ENCODE measurements at regions not wholly inside any gene's neighbourhood (a gene's known extent, or its start where the extent isn't known, plus 50 kb on each side); places are given as distances from the start of the nearest gene placed in this dataset.
"Not testable (repeated sequence)": the region's sequence is repeated elsewhere in the genome, so short reads cannot be mapped to it uniquely, and the experiment has no call there.

DNA sequence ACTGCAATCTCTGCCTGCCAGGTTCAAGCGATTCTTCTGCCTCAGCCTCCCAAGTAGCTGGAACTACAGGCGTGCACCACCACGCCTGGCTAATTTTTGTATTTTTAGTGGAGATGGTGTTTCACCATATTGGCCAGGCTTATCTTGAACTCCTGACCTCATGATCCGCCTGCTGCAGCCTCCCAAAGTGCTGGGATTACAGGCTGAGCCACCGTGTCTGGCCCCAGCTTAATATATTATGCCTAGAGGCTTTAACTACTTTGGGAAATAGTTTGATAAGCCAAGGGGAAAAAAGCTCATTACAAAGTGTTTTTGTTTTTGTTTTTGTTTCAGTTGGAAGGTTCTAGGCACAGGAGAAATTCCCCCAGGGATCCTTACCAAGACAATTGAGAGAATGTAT lies 184.2 kb upstream of the FAM241A start:
- DNase-seq (ENCODE audit: low spot score), result not testable (repeated sequence)

- no peak for DNase-seq (ENCODE audit: low spot score)
These were observed 183.4 kb upstream of the FAM241A start for GRCh38 chr4:111961809-111962208.

DNA sequence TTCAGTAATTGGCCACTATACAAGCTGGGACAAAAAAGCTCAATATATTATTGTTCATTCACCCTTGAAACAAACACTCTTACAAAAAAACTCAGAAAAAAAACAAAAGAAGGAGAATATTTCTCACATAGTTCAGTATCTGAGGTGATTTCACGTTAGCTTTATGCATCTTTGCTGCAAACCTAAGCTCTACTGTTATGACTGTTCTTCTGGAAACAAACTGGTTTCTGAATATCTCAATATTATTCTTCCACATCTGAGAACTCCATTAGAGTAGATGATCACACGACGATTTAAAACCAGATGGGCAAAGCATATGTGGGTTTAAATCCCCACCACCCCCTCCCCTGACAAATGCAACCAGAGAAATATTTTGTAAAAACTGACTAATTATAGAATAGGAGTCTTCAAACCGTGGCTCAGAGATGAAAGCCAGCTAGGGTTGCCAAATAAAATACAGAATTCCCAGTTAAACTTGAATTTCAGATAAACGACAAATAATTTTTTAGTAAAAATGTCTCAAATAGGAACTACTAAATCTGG lies 182.0 kb upstream of the FAM241A start:
- no peak for DNase-seq (ENCODE audit: low spot score)

GRCh38 chr4:111977419-111977965 lies 167.8 kb upstream of the FAM241A start:
- DNase-seq (ENCODE audit: low spot score), result no peak

GRCh38 chr4:111979921-111980320 lies 165.3 kb upstream of the FAM241A start:
- DNase-seq (ENCODE audit: low spot score), result no peak

GRCh38 chr4:111982089-111982488 lies 163.2 kb upstream of the FAM241A start:
- DNase-seq (ENCODE audit: low spot score), result no peak

DNA sequence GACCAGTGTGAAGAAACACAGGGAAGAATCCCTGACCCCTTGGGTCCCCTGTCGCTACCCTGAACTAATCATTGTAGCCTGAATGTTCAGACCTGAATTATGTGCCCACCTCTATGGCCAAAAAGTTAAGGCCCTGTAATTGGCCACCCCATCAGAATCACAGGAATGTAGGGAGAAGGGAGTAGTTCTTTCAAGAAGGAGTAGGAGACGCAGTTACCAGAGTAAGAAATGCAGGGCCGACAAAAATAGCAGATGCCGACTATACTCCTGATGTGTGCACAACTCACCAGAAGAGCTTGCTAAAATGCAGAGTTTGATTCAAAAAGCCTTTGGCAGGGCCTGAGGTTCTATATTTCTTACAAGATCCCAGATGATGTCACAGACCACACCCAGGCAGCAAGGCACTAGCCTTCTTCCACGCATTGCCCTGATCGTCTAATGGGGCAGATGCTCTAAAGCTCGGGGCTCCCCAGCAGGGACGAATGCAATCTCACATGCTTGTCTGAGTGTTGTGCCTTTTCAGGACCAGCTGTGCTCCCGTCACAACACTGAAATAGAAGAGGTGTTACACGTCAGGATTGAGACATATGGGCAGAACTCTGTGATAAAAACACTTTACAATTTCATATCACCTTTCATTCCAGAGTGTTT lies 161.0 kb upstream of the FAM241A start:
- DNase-seq (ENCODE audit: low spot score), result no peak

DNA sequence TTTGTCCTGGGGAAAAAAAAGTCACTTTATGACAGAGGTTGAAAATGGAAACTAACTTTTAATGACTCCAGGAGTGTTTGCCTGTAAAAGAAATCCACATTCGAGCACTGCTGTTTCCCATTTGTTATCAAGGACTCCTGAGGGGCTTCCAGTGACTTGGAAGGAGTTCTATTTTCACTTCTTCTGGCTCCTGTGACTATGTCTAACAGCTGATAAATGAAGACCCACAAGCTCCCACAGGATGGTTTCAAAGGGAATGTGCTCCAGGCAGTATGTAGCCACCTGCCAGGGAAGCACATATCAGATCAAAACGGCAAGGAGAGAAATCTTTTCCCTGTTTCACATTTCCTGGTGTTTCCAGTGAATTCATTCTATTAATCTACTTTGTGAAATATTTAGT lies 159.8 kb upstream of the FAM241A start:
- no peak for DNase-seq (ENCODE audit: low spot score)

GRCh38 chr4:111986095-111986494 lies 159.2 kb upstream of the FAM241A start:
- DNase-seq (ENCODE audit: low spot score), result no peak

DNA sequence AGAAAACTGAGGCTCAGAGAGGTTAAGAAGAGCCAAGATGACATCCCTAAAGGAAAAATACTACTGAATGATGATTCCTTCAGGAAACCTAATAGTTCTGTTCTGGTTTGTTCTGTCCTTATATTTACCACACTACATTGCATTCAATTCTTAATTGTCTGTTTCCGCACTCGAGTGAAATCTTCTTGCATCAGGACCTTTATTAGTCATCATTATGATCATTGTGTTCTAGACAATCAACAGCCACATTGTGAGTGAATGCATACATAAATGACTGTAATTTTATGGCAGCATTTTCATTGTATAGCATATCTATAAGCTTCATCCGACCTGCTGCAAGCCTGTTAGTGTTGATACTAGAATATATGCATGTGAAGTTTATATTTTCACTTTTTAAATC lies 156.7 kb upstream of the FAM241A start:
- DNase-seq (ENCODE audit: low spot score), result no peak

DNA sequence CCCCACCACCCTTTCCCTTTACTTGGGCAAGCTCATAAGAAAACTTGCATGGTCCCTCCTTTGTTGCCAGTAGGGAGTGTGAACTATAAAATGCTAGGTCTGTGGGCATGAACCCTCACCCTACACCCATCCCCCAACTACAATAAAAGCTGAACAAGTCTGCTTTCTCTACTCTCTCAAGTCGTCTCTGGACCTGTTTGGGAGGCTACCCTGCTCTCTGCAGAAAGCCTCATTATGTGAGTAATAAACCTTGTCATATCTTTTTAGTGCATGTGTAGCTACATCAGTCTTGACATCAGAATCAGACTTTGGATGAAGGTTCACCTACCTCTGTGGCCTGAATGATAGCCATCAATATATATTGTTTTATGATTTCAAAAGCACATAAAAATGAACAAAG lies 155.4 kb upstream of the FAM241A start:
- DNase-seq (ENCODE audit: low spot score), result no peak

- DNase-seq (ENCODE audit: low spot score), result no peak
These were observed 154.1 kb upstream of the FAM241A start for GRCh38 chr4:111991163-111991562.

DNA sequence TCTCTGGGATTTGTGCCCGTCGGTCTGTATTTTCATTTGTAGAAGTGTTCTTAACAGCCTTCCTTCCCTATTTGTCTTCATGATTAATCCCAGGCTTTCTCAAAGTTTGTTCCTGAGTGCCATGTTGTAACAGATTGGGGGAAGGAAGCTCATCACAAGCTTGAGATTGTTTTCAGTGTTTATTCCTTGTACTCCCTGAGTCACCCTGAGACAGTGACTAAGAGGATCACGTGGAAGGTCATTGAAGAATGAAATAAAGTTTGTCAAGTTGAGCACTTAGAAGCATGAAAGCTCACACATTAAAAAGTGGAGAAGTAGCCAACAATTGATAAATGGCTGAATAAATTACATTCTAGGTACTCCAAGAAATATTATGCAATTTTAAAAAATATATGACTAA lies 153.5 kb upstream of the FAM241A start:
- DNase-seq (ENCODE audit: low spot score), result no peak

GRCh38 chr4:111992351-111993168 lies 152.7 kb upstream of the FAM241A start:
- no peak for DNase-seq (ENCODE audit: low spot score)

- DNase-seq (ENCODE audit: low spot score), result no peak
These were observed 150.9 kb upstream of the FAM241A start for GRCh38 chr4:111994392-111994791.

DNA sequence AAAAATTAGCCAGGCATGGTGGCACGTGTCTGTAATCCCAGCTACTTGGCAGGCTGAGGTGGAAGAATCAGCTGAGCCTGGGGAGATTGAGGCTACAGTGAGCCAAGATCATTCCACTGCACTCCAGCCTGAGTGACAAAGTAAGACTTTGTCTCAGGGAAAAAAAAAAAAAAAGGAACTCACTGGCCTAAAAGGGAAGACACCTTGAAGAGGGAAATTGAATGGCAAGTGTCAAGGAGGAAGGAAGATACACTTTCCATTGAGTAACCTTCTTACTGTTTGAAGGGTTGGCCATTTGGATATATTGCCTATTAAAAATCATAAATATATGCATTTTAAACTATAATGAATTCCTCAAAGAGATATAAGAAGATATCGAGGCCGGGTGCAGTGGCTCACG lies 147.5 kb upstream of the FAM241A start:
- no peak for DNase-seq (ENCODE audit: low spot score)

GRCh38 chr4:111999801-112000200 lies 145.5 kb upstream of the FAM241A start:
- DNase-seq (ENCODE audit: low spot score), result no peak

DNA sequence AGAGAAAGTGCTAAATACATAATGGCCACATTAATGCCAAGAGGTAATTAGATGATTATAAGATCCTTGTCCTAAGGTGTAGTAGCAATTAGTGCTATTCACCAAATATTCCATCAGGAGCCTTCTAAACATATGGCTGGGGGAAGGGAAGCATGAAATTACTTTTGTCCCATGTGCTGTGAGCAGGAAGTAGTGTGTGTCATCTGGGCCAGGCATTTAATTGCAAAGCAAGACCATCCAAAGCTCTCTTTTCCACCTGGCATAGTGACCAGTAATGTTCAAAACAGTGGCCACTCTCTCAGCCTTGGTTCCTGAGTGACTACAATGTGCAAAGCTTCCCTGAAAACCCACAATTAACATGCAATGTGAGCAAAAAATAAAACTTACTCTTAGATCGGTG lies 144.2 kb upstream of the FAM241A start:
- no peak for DNase-seq (ENCODE audit: low spot score)

DNA sequence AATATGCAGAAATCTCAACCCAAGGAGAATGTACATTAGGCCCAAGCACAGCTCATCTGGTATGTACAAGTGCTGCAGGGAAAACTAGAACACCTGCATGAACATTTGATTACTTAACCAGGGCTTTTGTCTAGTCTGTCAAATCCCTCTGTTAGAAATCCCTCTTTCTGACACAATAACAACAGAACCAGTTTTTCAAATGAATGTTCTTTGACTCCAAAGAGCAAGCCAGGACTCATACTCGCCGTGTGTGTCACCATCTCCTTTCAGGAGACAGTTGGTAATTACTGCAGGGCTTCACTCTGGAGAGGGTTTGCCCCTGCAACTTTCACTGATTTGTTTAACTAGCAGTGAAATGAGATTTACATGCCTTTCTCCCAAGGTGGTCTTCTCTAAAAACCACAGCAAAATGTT lies 143.0 kb upstream of the FAM241A start:
- no peak for DNase-seq (ENCODE audit: low spot score)

DNA sequence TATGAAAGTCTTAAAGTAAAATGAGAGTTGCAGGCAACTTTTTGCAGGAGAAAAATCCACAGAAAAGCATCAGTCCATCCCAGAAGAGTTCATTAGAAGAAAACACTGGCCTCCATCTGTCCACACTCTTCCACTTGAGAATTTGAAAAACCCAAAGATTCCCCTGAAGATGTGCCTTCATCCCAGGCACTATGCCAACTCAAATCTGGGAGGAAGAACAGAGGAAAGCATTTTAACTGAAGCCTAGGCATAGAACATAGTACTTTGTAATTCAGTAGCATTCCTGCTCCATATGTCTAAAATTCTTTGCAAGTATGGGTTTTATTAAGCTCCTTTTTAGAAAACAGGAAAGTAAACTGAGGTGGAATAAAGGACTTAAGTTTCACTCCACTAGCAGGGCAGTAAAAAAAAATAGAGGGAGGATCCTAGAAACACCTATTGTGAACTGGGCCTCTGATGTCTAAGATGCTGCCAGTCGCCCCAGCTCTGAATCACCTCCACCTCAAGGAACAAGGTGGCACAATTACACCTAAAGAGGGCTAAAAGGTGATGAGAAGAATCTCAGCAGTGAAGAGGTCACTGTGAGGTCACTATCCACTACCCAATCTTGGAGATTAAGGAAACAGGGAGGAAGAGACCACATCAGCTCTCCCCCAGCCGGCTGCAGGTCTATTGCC lies 141.9 kb upstream of the FAM241A start:
- DNase-seq (ENCODE audit: low spot score), result no peak

GRCh38 chr4:112005027-112005426 lies 140.2 kb upstream of the FAM241A start:
- no peak for DNase-seq (ENCODE audit: low spot score)

- DNase-seq (ENCODE audit: low spot score), result no peak
These were observed 137.9 kb upstream of the FAM241A start for GRCh38 chr4:112007391-112007790.

GRCh38 chr4:112015960-112016359 lies 129.3 kb upstream of the FAM241A start:
- DNase-seq (ENCODE audit: low spot score), result no peak
